ENCODE measurements at regions not wholly inside any gene's neighbourhood (a gene's known extent, or its start where the extent isn't known, plus 50 kb on each side); places are given as distances from the start of the nearest gene placed in this dataset.

- Histone ChIP-seq H3K36me3 (no peaks in the 10 kb centered on the region), H3K4me3 (no peak overlapping the region), H3K9me3 (replicated peaks) (no peaks in the 10 kb centered on the region), H3K4me1 (no peaks in the 10 kb centered on the region), H3K27ac (no peak overlapping the region), H3K27me3 (no peaks in the 10 kb centered on the region)
- DNase-seq, result no peak
These were observed 62.1 kb upstream of the CRBN start for GRCh38 chr3:3241596-3241995.

DNA sequence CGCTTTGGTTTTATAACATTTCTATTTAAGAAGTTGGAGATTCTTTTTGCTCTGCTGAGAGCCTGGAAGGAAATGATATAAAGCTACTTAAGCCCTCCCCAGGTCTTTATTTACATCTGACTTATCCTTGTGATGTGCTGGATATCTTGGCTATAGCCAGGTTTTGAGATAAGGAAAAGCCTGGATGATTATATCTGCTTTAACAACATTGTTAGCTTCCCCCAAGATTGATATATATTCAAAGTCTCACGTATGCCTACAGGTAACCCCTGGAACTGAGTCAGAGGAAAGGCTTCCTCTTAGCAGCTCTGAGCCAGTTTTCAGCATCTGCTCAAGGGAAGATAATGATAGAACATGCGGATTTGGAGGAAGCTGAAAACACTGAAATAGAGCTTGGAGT is 61.5 kb upstream of the CRBN start:
- Histone ChIP-seq H3K4me3 (no peak overlapping the region), H3K9me3 (replicated peaks) (no peaks in the 10 kb centered on the region)
- no peak for DNase-seq

DNA sequence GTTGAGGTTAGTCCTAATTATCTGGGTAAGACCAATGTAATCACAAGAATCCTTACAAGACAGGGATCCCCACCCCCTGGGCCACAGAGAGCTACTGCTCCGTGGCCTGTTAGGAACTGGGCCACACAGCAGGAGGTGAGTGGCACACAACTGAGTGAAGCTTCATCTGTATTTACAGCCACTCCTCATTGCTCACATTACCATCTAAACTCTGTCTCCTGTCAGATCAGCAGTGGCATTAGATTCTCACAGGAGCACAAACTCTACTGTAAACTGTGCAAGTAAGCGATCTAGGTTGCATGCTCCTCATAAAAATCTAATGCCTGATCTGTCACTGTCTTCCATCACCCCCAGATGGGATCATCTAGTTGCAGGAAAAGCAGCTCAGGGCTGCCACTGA is 58.5 kb upstream of the CRBN start:
- DNase-seq, result no peak
- H3K4me1 ChIP-seq, result no peaks in the 10 kb centered on the region
- no peaks in the 10 kb centered on the region for H3K9me3 ChIP-seq (replicated peaks)
- H3K27ac ChIP-seq, result no peak overlapping the region
- H3K4me3 ChIP-seq, result no peak overlapping the region
- H3K27me3 ChIP-seq, result no peaks in the 10 kb centered on the region
- no peaks in the 10 kb centered on the region for H3K36me3 ChIP-seq

More for the DNA sequence above, 61.5 kb upstream of the CRBN start:
- Histone ChIP-seq H3K4me1 (no peaks in the 10 kb centered on the region), H3K27me3 (no peaks in the 10 kb centered on the region), H3K36me3 (no peaks in the 10 kb centered on the region), H3K27ac (no peak overlapping the region)

DNA sequence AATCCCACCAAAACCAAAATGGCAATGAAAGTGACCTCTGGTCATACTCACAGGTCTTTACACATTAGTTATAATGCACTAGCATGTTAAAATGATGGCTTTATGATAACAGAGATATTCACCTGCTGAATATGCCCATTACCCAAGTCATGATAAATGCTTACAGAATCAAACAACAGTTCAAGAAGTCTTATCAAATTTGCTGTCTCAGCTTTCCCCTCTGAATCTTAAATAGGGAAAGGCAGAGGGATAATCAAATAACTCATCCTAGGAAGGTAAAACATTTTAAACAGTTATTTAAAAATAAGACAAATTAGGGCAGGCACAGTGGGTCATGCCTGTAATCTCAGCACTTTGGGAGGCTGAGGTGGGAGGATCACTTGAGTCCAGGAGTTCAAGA is 52.8 kb upstream of the CRBN start:
- no peaks in the 10 kb centered on the region for H3K4me1 ChIP-seq
- no peaks in the 10 kb centered on the region for H3K9me3 ChIP-seq (replicated peaks)
- H3K27me3 ChIP-seq, result no peaks in the 10 kb centered on the region
- DNase-seq, result no peak
- H3K27ac ChIP-seq, result no peak overlapping the region
- no peaks in the 10 kb centered on the region for H3K36me3 ChIP-seq
- no peak overlapping the region for H3K4me3 ChIP-seq
